CD4-positive, alpha-beta T cell treated with Interferon gamma for 1 hour (primary cell): ENCODE measurements at regions not wholly inside any gene's neighbourhood (a gene's known extent, or its start where the extent isn't known, plus 50 kb on each side); places are given as distances from the start of the nearest gene placed in this dataset.
"Not testable (repeated sequence)": the region's sequence is repeated elsewhere in the genome, so short reads cannot be mapped to it uniquely, and the experiment has no call there.

Experiments
- DNase-seq: peaks from one replicate; pipeline ENCODE4 v3.0.0-alpha.2; 2020

GRCh38 chr14:65972891-65973290 is 513.3 kb upstream of the CCDC196 start:
- no peak for DNase-seq

GRCh38 chr14:65975865-65976264 is 510.3 kb upstream of the CCDC196 start:
- no peak for DNase-seq

- DNase-seq, result no peak
Observed at GRCh38 chr14:65976761-65977404, 509.3 kb upstream of the CCDC196 start.

- DNase-seq, result no peak
Observed at GRCh38 chr14:65981192-65981843, 504.9 kb upstream of the CCDC196 start.

- no peak for DNase-seq
Observed at GRCh38 chr14:65986041-65986440, 500.1 kb upstream of the CCDC196 start.

- DNase-seq, result no peak
Observed at GRCh38 chr14:65989981-65990380, 496.2 kb upstream of the CCDC196 start.

GRCh38 chr14:65991104-65991503 is 495.1 kb upstream of the CCDC196 start:
- DNase-seq, result no peak

- not testable (repeated sequence) for DNase-seq
Observed at GRCh38 chr14:65991935-65992334, 494.2 kb upstream of the CCDC196 start.

GRCh38 chr14:65993103-65993502 is 493.1 kb upstream of the CCDC196 start:
- no peak for DNase-seq

- no peak for DNase-seq
Observed at GRCh38 chr14:65993996-65994395, 492.2 kb upstream of the CCDC196 start.

- no peak for DNase-seq
Observed at GRCh38 chr14:65997347-65997746, 488.8 kb upstream of the CCDC196 start.

- DNase-seq, result no peak
Observed at GRCh38 chr14:65999865-66000264, 486.3 kb upstream of the CCDC196 start.

- no peak for DNase-seq
Observed at GRCh38 chr14:66000766-66001165, 485.4 kb upstream of the CCDC196 start.

- DNase-seq, result no peak
Observed at GRCh38 chr14:66001356-66001755, 484.8 kb upstream of the CCDC196 start.

- no peak for DNase-seq
Observed at GRCh38 chr14:66003082-66003730, 483.0 kb upstream of the CCDC196 start.

- DNase-seq, result no peak
Observed at GRCh38 chr14:66005900-66006434, 480.2 kb upstream of the CCDC196 start.

GRCh38 chr14:66008631-66009030 is 477.5 kb upstream of the CCDC196 start:
- no peak for DNase-seq

GRCh38 chr14:66009089-66009488 is 477.1 kb upstream of the CCDC196 start:
- no peak for DNase-seq

- no peak for DNase-seq
Observed at GRCh38 chr14:66010695-66011094, 475.5 kb upstream of the CCDC196 start.

GRCh38 chr14:66011855-66012254 is 474.3 kb upstream of the CCDC196 start:
- DNase-seq, result no peak

GRCh38 chr14:66013607-66014006 is 472.6 kb upstream of the CCDC196 start:
- not testable (repeated sequence) for DNase-seq

GRCh38 chr14:66015071-66015780 is 470.9 kb upstream of the CCDC196 start:
- no peak for DNase-seq

GRCh38 chr14:66017927-66018326 is 468.2 kb upstream of the CCDC196 start:
- no peak for DNase-seq
